Left colon (tissue), 2 donors: ENCODE measurements at regions not wholly inside any gene's neighbourhood (a gene's known extent, or its start where the extent isn't known, plus 50 kb on each side); places are given as distances from the start of the nearest gene placed in this dataset.
"Not testable (repeated sequence)": the region's sequence is repeated elsewhere in the genome, so short reads cannot be mapped to it uniquely, and the experiment has no call there.

Source experiments
- ATAC-seq: fragments of 200-7000 bp; cut with Tn5 transposase; one replicate; pipeline ENCODE4 v1.9.1; 2020; ENCODE audit warnings: mild to moderate bottlenecking, moderate library complexity
- DNase-seq, 2 donors: peaks; one replicate each; pipeline ENCODE4 v3.0.0-alpha.2; 2020
- intact Hi-C, 2 donors: fragments of 100-400 bp; cut with DNase I in 1 of 2; cut with micrococcal nuclease in 1 of 2; formaldehyde crosslinking; loops; one replicate each; pipeline versions ENCODE4 v1.11.2 to v1.14.0; 2022; cut with DNase I, micrococcal nuclease
- donor health status: DM: no; HTN: no; CAD: no.
- donor health status: DM: yes; HTN: yes; CAD: no.

DNA sequence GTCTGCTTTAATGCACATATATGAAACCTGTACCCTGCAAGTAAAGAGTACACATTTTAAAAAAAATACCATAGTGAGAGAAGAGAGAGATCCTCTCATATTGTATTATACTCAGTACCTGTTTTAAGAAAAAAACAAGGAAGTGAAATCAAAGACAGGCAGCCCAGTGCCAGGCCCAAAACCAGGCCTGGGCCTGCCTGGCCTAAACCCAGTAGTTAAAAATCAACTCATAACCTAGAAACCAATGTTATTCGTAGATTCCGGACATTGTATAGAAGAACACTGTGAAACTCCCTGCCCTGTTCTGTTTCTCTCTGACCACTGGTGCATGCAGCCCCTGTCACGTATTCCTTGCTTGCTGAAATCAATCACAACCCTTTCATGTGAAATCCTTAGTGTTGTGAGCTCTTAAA is 1078.0 kb upstream of the FAM98A start:
- DNase-seq, intact Hi-C loops, ATAC-seq: not testable (repeated sequence)

DNA sequence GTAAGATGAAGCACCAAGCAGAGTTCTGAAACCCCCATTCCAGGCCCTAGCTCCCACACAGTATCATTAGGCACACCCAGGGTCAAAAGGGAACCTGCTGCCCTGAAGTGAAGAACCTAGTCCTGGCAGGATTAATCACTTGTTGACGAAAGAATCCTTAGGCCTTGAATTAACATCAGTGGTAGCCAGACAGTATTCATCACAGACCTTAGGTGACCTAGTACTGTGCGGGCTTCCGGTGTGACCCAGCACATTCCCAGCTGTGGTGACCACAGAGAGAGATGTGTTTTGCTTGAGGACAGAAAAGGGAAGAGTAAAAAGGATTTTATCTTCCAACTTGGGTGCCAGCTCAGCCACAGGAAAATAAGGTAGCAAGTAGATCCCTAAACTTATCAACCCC is 1071.4 kb upstream of the FAM98A start:
- intact Hi-C loops, result no loop called here
- no peak for DNase-seq
- ATAC-seq, result no peak

DNA sequence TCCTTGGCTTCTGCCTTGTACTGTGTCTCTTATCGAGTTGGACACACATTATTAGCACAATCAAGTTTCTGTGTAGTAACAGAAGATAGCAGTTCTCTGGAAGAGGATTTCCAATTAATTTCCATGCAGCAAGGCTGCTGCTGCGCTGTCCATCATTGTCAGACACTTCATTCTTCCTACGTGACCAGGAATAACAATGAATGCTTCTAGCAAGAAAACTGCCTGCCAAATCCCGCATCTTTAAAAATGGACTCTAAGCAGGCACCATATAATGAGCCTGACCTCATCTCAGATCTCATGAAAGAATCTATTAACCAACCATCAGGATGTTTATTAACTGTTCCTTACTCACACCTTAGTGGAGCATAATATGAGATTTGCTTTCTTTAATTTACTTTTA is 1067.7 kb upstream of the FAM98A start:
- DNase-seq, result no peak
- ATAC-seq, result no peak
- intact Hi-C loops, result no loop called here

- intact Hi-C loops, result no loop called here
- ATAC-seq (no peak), DNase-seq (no peak)
These were observed 1065.2 kb upstream of the FAM98A start for GRCh38 chr2:34664266-34664665.

GRCh38 chr2:34663314-34663713 is 1064.2 kb upstream of the FAM98A start:
- DNase-seq, result no peak
- intact Hi-C loops, result no loop called here
- ATAC-seq, result no peak

DNA sequence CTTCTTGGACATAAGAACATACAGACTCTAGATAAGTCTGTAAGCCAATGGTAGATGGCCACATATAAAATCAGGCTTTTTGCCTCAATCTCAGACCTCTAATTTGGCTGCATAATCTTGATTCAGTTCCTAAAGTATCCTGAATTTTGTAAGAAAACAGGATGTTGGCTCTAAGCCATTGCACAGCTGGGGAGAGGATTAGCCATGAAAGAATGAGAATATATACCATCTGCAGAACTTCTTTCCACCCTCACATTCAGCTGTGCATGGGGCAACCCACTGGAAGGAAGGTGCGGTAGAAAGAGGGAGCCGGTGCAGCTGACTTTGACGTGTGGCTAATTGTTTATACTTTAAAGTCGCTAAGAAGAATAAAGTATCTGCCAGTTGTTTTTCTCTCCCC is 1061.6 kb upstream of the FAM98A start:
- no peak for DNase-seq
- intact Hi-C loops, result no loop called here

GRCh38 chr2:34656632-34657031 is 1057.5 kb upstream of the FAM98A start:
- ATAC-seq (no peak), DNase-seq (no peak)
- intact Hi-C loops, result no loop called here

More for the DNA sequence above, 1061.6 kb upstream of the FAM98A start:
- no peak for ATAC-seq

GRCh38 chr2:34652636-34653035 is 1053.5 kb upstream of the FAM98A start:
- intact Hi-C loops, result no loop called here
- DNase-seq, result no peak
- no peak for ATAC-seq

DNA sequence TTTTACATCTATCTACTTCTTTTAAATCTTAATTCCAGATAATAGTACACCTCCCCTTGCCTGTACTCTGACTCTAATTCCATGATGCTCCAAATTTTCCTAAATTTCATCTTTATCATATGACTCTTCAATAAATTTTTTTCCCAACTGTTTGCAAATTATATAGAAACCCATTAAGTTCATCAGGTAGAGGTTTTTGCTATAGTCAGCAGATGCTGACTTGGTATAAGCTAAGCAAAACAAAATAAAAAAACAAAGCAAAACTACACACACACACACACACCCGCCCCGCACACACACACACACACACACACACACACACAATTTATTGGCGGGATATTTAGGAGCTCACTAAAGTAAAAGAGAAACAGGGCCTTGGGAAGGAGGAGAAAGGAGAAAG is 1047.8 kb upstream of the FAM98A start:
- DNase-seq (no peak), ATAC-seq (no peak)
- intact Hi-C loops, result no loop called here

- ATAC-seq (no peak), DNase-seq (no peak)
- intact Hi-C loops, result no loop called here
These were observed 1033.2 kb upstream of the FAM98A start for GRCh38 chr2:34632327-34632726.

GRCh38 chr2:34627003-34627402 is 1027.9 kb upstream of the FAM98A start:
- no peak for DNase-seq
- ATAC-seq, result no peak
- intact Hi-C loops, result no loop called here

DNA sequence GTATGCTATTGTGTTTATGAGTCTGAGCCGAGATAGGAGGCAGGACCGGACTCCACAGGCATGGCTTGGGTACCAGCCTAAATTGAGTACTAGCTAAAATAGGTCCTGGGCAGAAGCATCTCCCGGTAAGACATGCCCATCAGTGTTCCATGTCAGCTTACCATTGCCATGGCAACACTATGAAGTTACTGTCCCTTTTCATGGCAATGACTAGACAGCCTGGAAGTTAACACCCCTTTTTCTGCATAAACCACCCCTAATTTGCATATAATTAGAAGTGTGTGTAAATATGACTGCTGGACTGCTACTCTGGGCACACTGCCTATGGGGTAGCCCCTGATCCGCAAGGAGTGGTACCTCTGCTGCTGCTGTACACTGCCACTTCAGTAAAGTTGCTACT is 1005.1 kb upstream of the FAM98A start:
- DNase-seq (no peak), ATAC-seq (no peak)
- intact Hi-C loops, result no loop called here

DNA sequence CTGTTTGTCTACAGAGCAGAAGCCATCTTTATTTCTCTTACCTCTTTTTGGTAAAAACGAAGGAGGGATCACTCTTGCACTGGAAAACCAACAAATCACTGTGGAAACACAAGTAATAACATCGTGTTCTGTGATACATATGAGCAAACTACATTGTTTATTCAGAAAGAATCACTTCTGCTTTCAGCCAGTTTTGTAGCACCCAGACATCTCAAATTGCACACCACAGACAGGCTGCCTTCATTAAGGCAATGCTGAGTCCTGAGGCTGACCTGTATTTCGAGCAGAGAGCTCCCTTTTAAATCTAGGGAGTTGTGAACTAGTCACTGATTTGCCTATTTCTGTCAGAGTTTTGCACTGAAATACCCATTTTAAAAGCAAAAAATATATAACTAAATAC is 1003.2 kb upstream of the FAM98A start:
- DNase-seq (no peak), ATAC-seq (no peak)
- intact Hi-C loops, result no loop called here

GRCh38 chr2:34601561-34601960 is 1002.5 kb upstream of the FAM98A start:
- DNase-seq (no peak), ATAC-seq (no peak)
- intact Hi-C loops, result no loop called here

- ATAC-seq, result no peak
- intact Hi-C loops, result no loop called here
- no peak for DNase-seq
These were observed 979.5 kb upstream of the FAM98A start for GRCh38 chr2:34578641-34579040.

- intact Hi-C loops, result no loop called here
- DNase-seq (no peak), ATAC-seq (peak; percentile 76)
These were observed 971.3 kb upstream of the FAM98A start for GRCh38 chr2:34570266-34570872.

- DNase-seq (no peak), ATAC-seq (no peak)
- intact Hi-C loops, result no loop called here
These were observed 968.0 kb upstream of the FAM98A start for GRCh38 chr2:34567128-34567527.

DNA sequence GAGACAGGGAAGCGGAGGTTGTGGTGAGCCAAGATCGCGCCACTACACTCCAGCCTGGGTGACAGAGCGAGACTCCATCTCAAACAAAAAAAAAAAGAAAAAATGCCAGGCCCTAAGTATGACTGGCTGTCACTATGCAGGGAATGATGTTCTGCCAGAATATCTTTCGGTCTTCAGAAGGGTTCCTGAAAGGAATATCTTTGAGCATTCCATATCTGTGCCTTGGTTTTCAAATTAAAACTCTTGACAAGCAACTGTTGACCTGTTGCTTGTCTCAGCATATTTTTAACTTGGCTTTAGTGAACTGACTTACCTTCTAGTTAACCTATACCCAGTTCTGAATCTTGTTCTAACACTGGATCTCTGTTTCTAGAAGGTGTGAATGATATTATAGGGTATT is 953.2 kb upstream of the FAM98A start:
- DNase-seq, result no peak
- intact Hi-C loops, result no loop called here
- ATAC-seq, result no peak

GRCh38 chr2:34549710-34550345 is 950.7 kb upstream of the FAM98A start:
- no peak for DNase-seq
- intact Hi-C loops, result no loop called here

DNA sequence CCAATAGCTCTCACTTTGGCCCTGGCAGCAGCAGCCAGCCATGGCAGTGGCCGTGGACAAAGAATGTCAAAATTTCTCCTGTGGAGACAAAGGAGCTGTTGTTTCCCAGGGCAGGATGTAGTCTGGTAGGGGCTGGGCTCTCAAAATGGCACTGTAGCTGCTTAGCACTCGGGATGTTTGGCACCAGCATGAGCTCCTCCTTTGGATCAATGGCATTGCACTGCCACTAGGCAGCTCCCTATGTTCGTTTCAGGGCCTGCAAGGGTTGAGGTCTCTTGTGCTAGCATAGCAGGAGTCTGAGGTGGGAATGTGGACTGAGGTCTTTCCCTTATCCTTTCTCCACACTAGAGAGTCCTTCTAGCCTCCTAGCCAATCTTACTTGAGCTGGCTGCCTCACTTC is 948.8 kb upstream of the FAM98A start:
- intact Hi-C loops, result no loop called here
- DNase-seq, result no peak
- no peak for ATAC-seq

More at GRCh38 chr2:34549710-34550345, 950.7 kb upstream of the FAM98A start:
- no peak for ATAC-seq

- intact Hi-C loops, result no loop called here
- ATAC-seq, result no peak
- no peak for DNase-seq
These were observed 948.2 kb upstream of the FAM98A start for GRCh38 chr2:34547340-34547739.
